AG04449 (cell line): ENCODE measurements at regions not wholly inside any gene's neighbourhood (a gene's known extent, or its start where the extent isn't known, plus 50 kb on each side); places are given as distances from the start of the nearest gene placed in this dataset.

Experiments
- CTCF ChIA-PET: fragments of 350-600 bp; formaldehyde crosslinking; extraction: SDS; loops from one replicate; lab custom pipeline; 2021; ENCODE audit warnings: antibody characterized with exemption; lab: Yijun Ruan, JAX
- POLR2A ChIA-PET: fragments of 400-600, 350-600 bp; formaldehyde crosslinking; extraction: SDS; loops from one replicate; lab custom pipeline; 2020; ENCODE audit warnings: antibody characterized with exemption, inconsistent platforms; lab: Yijun Ruan, JAX
- DNase-seq: peaks from one replicate; pipeline ENCODE4 v3.0.0-alpha.2; 2010; ENCODE audit warnings: low read depth, low spot score
- H3K4me3 ChIP-seq: 2 replicates; pipeline ENCODE4 v1.5.1; 2011; ENCODE audit warnings: low read depth, mild to moderate bottlenecking, control low read depth, low read length
- TF ChIP-seq, protein P1 (sequence below): IDR thresholded peaks from one replicate; pipeline ENCODE4 v1.5.1; 2011; ENCODE audit warnings: mild to moderate bottlenecking, moderate library complexity, low read length, control low read depth, inconsistent platforms; ENCODE audit not compliant: insufficient read depth; ENCODE audit errors: missing control alignments

DNA sequence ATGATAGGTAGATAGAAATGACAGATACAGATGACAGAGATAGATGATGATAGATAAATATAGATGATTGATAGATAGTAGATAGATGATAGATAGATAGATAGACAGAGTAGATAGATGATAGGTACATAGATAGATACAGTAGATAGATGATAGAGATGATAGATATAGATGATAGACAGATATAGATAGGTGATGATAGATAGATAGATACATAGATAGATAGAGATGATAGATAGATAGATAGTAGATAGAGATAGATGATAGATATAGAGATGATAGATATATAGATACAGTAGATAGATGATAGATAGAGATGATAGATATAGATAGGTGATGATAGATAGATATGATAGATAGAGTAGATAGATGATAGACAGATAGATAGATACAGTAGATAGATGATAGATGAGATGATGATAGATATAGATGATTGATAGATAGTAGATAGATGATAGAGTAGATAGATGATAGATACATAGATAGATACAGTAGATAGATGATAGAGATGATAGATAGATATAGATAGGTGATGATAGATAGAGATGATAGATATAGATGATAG is 95.7 kb upstream of the SMIM23 start:
- ChIA-PET CTCF (no interaction called here), POLR2A (no interaction called here)
- TF ChIP-seq, protein P1, sequence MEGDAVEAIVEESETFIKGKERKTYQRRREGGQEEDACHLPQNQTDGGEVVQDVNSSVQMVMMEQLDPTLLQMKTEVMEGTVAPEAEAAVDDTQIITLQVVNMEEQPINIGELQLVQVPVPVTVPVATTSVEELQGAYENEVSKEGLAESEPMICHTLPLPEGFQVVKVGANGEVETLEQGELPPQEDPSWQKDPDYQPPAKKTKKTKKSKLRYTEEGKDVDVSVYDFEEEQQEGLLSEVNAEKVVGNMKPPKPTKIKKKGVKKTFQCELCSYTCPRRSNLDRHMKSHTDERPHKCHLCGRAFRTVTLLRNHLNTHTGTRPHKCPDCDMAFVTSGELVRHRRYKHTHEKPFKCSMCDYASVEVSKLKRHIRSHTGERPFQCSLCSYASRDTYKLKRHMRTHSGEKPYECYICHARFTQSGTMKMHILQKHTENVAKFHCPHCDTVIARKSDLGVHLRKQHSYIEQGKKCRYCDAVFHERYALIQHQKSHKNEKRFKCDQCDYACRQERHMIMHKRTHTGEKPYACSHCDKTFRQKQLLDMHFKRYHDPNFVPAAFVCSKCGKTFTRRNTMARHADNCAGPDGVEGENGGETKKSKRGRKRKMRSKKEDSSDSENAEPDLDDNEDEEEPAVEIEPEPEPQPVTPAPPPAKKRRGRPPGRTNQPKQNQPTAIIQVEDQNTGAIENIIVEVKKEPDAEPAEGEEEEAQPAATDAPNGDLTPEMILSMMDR, result no peak
- DNase-seq, result no peak
- no peak overlapping the region for H3K4me3 ChIP-seq

DNA sequence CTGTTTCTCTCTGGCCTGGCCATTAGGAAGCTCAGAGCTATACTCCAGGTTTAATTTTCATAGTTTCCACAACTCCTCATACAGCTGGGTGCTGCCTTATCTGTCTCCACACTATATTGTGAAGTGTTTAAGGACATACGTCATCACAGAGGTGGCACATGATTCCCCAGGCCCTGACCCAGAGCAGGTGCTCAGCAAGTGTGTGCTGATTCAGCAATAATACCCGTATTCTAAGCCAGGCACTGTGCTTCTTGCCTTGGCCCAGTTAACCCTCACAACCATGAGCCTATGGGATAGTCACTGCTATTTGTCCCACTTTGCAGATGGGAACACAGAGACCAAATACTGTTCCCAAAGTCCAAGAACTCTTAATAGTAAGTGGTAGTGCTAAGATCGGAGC is 93.5 kb upstream of the SMIM23 start:
- no peak overlapping the region for H3K4me3 ChIP-seq
- CTCF ChIA-PET, result interaction anchor here (0.9 kb wide), 1 partner anchor 11 kb away, joined by 3 read pairs; no protein-coding TSS in a partner anchor
- POLR2A ChIA-PET, result no interaction called here
- no peak for DNase-seq
- TF ChIP-seq, protein P1, result no peak

DNA sequence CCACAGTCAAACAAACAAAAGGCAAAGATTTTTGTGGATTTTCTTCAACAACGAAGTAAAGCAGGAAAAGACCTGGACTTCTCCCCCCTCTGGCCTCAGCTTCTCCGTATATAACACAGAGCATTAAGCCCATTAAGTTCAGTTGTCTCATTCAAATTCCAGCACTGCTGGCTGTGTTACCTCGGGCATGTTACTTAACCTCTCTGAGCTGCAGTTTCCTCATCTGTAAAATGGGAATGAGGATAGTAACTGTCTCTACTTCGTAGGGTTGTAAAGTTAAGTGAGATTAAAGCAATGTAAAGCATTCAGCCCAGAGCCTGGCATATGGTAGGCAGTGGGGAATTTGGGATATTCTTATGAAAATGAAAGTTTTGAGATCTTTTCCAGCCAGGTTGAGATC is 92.7 kb upstream of the SMIM23 start:
- no peak for DNase-seq
- no peak overlapping the region for H3K4me3 ChIP-seq
- TF ChIP-seq, protein P1, result no peak
- CTCF ChIA-PET, result interaction anchor here (0.9 kb wide), 1 partner anchor 12 kb away, joined by 3 read pairs; no protein-coding TSS in a partner anchor
- POLR2A ChIA-PET, result no interaction called here

DNA sequence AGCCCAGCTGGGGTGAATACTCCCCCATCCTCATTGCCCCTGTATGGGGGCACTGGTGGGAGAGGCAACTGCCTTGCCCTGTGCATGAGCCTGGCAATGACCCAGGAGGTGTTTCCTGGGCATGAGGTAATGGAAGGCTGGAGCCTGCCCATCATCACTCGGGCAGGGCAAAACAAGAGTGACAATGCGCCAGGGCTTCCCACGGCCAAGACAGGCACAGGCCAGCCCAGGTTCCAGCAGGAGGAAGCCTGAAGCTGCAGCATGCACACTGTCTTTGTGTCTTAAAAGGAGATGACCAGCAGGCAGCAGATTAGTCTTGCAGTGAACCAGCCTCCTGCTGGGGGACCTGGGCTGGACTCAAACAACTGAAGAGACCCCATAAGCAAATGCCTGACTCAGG is 92.2 kb upstream of the SMIM23 start:
- ChIA-PET POLR2A (no interaction called here), CTCF (no interaction called here)
- DNase-seq, result no peak
- H3K4me3 ChIP-seq, result no peak overlapping the region
- TF ChIP-seq, protein P1, result no peak

DNA sequence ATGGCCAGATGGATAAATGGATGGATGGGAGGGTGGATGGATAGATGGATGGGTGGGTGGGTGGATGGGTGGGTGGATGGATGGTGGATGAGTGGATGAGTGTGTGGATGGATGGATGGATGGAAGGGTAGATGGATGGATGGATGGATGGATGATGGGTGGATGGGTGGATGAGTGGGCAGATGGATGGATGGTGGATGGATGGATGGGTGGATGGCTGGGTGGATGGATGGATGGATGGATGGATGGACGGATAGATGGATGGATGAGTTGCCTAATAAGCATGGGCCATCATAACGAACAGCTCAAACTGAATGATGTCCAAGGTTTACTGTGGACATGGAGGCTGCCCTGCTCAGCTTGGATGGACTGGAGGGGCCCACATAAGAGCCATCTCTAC is 89.8 kb upstream of the SMIM23 start:
- TF ChIP-seq, protein P1, result no peak
- ChIA-PET CTCF (no interaction called here), POLR2A (no interaction called here)
- DNase-seq, result no peak
- H3K4me3 ChIP-seq, result no peak overlapping the region

DNA sequence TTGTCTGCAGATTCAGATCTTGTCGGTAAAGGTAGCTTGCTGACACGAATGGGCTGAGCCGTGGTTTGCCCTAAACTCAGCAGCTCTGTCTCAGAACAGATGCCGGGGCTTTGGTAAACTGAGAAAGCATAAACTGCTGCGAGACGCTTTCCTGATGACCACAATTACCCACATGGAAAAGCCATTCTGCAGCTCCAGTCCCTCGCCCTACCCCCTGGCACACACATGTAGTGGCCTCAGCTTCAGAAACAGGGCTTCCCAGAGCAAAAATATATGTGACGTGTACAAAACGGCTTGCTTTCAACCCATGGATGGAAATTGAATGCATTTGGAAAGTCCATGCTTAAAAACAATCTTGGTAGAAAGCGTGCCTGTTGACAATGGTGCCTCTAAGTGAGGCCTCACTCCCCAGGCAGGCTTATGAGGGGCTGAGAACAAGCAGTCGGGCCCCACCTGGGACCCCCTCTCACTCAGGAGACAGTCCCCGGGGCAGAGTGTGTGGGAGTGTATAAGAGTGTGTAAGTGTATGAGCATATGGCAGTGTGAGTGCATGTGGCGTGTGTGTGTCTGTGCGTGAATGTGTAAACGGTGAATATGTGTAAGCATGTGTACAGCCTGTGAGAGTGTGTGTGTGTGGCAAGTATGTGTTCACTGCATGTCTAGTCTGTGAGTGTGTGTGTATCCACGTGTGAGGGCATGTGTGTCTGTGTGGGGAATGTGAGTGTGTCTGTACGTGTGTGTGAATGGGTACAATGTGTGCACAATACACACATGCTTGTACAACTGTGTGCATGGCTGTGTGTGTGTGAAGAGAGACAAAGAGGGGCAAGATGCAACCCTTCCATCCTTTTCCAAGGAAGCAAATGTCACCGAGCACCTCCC is 88.2 kb upstream of the SMIM23 start:
- CTCF ChIA-PET, result interaction anchor here (1.4 kb wide), 1 partner anchor 18 kb away, joined by 4 read pairs; no protein-coding TSS in a partner anchor
- POLR2A ChIA-PET, result no interaction called here
- no peak for DNase-seq
- H3K4me3 ChIP-seq, result no peak overlapping the region
- TF ChIP-seq, protein P1, result no peak
